ENCODE measurements at regions not wholly inside any gene's neighbourhood (a gene's known extent, or its start where the extent isn't known, plus 50 kb on each side); places are given as distances from the start of the nearest gene placed in this dataset.

- TF ChIP-seq, protein P1, sequence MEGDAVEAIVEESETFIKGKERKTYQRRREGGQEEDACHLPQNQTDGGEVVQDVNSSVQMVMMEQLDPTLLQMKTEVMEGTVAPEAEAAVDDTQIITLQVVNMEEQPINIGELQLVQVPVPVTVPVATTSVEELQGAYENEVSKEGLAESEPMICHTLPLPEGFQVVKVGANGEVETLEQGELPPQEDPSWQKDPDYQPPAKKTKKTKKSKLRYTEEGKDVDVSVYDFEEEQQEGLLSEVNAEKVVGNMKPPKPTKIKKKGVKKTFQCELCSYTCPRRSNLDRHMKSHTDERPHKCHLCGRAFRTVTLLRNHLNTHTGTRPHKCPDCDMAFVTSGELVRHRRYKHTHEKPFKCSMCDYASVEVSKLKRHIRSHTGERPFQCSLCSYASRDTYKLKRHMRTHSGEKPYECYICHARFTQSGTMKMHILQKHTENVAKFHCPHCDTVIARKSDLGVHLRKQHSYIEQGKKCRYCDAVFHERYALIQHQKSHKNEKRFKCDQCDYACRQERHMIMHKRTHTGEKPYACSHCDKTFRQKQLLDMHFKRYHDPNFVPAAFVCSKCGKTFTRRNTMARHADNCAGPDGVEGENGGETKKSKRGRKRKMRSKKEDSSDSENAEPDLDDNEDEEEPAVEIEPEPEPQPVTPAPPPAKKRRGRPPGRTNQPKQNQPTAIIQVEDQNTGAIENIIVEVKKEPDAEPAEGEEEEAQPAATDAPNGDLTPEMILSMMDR (IDR thresholded peaks at IDR 0.05): no peak
- no peak for TF ChIP-seq POLR2A (IDR thresholded peaks at IDR 0.05)
- TF ChIP-seq POLR2AphosphoS5 (IDR thresholded peaks at IDR 0.05): no peak
Observed at GRCh38 chr6:139654309-139654708, 279.9 kb upstream of the CITED2 start.
